ELF-1 (cell line): ENCODE measurements at regions not wholly inside any gene's neighbourhood (a gene's known extent, or its start where the extent isn't known, plus 50 kb on each side); places are given as distances from the start of the nearest gene placed in this dataset.
"Not testable (repeated sequence)": the region's sequence is repeated elsewhere in the genome, so short reads cannot be mapped to it uniquely, and the experiment has no call there.

Experiments used
- DNase-seq: peaks from one replicate; pipeline ENCODE4 v3.0.0-alpha.2; 2016; ENCODE audit warnings: low read depth, low spot score

DNA sequence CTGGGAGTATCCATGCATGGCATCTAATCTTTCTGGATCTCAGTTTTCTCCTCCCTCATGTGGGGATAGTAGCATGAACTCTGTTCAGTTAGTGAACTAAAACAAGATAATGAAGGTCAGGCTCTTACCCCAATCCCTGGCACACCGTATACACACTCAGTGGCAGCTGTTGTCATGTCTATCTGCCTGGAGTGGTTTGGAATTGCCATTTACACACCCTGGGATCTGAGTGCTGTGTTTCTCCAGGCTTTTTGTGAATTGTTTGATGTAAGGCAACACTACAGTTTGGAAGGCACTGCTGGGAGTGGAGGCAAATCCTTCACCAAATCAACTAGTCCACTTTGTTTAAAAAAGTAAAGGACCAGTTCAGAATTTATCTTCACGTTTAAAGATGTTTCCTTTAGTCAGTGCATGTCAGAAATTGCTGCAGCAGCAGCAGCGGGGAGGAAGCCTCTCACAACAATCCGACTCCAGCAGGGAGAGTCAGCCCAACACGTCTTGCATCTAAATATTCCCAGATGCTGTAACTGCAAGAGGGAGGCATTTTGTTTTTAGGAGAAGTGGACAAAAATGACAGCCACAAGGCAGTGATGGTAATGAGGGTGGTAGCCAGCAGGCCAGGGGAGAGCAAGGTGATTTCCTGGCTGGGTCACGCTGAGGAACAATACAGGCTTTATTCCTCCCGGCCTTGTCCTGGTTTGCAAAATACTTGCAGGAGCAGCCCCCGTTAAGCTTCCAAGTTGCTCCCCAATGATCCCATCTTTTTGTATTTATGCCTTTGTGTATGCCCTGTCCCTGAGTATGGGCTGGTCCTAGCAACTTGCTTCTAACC is 128.5 kb upstream of the LRIG1 start:
- DNase-seq = no peak

DNA sequence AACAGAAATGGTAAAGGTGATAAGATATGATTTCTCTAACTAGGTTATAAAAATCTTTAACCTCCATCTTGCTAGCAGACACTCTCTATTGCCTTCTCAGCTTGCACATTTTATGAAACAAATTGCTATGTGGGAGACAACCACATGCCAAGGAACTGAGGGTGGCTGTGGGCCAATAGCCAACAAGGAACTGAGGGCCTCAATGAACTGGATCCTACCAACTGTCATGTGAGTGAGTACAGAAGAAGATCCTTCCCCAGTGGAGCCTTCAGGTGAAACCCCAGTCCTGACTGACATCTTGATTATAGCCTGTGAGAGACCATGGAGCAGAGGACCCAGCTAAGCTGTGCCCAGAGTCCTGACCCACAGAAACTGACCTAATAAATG is 129.2 kb upstream of the LRIG1 start:
- DNase-seq = no peak

DNA sequence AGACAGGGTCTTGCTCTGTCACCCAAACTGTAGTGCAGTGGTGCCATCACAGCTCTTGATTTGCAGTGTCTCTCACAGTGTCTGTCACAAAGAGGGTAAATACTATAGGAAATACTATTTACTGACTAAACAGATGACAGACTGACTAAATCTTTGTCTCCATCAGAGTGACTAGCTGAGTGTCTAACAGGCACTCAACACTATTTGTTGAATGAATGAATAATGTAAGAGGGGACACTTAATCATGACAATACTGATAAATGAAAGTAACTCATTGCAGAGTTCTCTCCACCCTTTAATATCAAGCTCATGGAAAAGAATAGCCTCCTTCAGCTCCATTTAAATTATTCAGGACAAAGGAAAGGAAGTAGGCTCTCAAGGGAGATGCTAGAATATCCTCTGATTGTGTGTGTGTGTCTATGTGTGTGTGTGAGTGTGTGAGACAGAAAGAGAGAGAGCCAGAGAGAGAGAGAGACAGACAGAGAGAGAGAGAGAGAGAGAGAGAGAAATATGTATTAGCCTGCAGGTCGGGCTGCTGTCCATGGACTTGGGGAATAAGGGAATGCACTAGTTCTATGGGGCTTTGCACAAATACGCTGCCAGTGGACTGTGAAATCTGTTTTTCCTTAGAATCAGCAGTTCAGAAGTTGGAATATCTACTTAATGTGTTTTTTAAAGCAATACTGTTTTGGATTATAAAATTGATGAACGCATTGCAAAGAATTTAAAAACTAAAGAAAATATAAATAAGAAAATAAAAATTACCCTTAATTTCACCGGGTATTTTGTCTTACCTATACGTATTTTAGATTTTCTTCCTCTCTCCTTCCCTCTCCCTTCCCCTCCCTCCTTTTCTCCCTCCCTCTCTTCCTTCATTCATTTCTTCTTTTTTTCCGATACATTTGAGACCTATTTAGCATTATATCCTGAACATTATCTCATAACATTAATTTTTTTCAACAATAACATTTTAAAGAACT is 132.9 kb upstream of the LRIG1 start:
- DNase-seq = no peak

DNA sequence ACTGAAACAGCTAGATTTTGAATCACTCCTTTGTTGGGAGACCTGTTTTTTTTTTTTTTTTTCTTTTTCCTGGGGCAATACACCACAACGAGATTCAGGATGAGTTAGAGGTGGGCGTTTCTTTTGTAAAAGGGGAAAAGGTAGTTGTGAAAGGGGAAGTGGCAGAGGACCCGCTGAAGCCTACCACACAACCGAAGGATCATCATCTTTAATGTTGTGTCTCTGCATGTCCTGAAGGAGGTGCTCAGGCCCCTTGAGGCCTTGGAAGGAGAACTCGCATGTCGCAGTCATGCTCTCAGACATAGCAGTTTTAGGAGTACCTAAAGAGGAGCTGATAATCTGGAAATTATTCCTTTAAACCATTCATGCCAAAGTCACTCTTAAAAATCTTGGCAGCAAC is 137.9 kb upstream of the LRIG1 start:
- peak; percentile 77 for DNase-seq

DNA sequence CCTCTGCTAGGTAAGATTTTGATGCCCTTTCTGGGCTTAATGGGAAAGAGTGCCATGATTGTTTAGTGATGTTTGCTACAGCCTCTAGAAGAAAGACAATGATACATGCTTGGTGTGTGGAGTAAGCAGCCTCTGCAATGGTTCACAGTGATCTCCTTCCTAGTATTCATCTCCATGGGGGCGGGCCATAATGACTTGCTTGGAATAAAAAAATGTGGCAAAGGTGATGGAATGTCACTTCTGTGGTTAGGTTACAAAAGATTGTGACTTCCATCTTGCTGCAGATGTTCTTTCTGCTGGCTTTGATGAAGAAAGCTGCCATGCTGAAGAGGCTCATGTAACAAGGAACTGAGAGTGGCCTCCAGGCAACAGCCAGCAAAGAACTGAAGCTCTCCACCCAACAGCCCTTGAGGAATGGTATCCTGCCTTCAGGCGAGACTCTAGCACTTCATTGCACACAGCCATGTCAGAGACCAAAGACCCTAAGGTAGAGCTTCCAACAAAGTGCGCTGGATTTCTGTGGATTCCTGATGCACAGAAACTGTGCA is 139.1 kb upstream of the LRIG1 start:
- DNase-seq = peak; percentile 31

DNA sequence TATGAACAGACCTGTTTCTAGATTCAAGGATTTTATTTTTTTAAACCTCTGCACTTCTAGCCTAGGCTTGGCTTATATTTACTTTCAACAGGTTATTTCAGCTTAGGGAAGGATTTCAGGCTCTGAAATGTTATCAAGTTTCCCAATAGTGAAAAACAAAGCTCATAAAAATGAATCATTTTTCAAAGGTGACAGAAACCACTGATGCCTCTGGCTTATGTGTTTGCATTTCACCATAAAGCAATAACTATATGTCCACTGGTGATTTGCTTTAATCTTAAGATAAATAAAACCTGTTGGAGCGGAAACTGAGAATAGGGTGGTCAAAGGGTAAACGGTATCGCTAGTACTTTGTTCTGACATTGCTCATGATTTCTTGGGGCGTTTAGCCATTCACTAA is 141.2 kb upstream of the LRIG1 start:
- no peak for DNase-seq

DNA sequence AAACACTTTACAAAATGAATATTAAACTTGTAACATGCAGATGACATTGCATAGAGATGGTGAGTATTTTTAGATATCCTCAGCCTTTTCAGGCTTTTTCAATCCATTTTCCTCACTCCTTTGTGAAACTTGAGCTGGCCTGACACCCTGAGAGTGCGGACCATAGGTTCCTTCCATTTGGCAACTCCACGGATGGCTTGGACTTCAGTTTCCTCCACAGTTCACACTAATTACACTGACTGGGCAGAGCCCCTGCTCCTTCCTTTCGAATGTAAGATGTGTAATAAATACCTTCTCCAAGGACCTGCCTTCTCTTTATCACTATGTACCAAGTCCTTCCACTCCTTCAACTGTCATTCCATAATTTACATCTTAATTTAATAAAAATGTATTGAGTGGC is 141.7 kb upstream of the LRIG1 start:
- DNase-seq = no peak

DNA sequence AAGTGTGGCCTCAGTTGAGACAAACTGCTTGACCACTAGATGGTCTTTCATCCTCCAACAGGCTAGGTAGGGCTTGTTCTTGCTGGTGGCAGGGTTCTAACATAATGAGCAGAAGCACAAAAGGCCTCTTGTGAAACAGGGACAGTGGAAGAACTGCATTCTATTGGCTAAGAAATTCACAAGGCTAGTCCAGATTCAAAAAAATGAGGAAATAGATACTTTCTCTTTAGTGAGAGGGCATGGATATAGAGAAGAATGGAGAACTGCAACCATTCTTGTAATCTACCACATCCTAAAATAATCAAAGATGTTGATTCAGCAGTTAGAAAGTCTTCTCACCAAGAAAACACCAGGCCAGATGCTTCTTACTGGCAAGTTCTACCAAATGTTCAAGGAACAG is 143.7 kb upstream of the LRIG1 start:
- DNase-seq = no peak

DNA sequence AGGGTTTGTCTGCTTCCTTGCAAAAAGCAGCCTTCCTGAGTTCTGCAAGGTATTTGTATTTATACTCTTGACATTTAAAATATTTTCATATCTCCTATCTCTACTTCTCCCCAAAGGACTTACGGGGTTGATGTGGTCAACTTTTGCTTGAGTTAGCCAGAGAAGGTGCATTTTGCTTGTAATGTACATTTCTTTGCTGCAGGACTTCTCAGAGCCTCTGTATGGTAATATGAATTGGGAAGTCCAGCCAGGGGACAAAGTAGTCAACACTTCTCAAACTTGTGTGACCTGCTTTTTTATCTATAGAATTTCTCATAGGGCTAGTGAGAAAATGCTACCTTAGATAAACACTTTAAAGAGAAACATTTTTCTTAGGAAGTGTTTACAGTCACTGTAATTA is 148.2 kb upstream of the LRIG1 start:
- DNase-seq = no peak

DNA sequence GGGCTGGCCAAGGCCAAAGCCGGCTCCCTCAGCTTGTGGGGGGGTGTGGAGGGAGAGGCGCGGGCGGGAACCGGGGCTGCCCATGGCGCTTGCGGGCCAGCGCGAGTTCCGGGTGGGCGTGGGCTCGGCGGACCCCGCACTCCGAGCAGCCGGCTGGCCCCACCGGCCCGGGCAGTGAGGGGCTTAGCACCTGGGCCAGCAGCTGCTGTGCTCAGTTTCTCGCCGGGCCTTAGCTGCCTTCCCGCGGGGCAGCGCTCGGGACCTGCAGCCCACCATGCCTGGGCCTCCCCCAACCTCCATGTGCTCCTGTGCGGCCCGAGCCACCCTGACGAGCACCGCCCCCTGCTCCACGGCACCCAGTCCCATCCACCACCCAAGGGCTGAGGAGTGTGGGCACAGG is 150.7 kb upstream of the LRIG1 start:
- not testable (repeated sequence) for DNase-seq

DNA sequence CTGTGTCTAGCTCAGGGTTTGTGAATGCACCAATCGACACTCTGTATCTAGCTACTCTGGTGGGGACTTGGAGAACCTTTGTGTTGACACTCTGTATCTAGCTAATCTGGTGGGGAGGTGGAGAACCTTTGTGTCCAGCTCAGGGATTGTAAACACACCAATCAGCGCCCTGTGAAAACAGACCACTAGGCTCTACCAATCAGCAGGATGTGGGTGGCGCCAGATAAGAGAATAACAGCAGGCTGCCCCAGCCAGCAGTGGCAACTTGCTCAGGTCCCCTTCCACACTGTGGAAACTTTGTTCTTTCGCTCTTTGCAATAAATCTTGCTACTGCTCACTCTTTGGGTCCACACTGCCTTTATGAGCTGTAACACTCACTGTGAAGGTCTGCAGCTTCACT is 151.3 kb upstream of the LRIG1 start:
- not testable (repeated sequence) for DNase-seq

DNA sequence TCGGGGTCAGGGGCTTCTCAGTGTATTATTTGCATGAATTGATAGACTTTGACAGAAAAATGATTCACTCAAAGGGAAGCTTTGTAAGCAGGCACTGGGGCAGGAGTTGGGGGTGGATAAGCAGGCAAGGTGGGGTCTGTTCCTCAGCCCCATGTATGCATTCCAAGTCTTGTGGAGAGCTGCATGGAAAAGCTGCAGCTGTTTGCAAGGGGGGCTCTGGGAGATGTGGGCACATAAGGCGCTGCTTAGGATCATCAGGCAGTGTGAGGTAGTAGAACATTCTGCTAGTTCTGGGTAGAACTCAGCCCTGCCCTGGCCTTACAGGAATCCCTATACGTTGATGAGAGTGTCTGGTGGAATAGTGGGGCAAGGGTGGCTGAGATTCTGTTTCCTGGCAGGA is 154.2 kb upstream of the LRIG1 start:
- no peak for DNase-seq

DNA sequence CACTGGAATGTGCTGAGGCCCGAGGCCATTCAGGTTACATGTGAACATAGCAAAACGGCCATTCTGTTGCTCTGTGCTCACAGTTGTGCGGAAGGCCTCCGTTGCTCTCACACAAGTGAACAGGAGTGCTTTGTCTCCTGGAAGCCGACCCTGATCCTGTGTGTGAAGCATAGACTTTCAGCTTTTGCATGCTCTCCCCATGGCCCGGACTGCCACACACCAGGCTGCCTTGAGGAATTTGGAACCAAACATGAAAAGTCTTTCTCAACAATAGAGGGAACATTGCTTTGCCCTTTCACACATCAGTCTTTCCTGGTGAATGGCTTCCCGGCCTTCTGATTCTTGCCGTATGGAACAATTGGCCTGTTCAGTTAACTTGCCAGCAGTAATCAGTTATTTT is 154.8 kb upstream of the LRIG1 start:
- no peak for DNase-seq

DNA sequence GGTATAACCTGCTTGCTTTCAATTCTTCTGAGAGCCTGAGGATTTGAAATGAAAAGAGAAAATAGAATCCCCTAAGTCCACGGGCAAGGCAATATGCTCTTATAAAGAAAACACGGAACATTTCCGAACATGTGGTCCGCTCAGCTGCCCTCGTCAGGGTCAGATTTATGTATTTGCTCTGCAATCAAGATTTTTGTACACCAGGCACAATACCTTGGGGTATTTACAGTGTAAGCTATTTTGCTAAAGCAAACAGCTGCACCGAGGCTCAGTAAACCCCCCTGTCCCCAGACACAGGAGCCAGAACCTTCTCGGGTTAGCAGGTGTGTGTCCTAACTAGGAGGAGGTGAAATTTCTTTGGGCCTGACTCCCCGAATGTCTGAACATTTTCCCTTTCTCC is 155.8 kb upstream of the LRIG1 start:
- no peak for DNase-seq

DNA sequence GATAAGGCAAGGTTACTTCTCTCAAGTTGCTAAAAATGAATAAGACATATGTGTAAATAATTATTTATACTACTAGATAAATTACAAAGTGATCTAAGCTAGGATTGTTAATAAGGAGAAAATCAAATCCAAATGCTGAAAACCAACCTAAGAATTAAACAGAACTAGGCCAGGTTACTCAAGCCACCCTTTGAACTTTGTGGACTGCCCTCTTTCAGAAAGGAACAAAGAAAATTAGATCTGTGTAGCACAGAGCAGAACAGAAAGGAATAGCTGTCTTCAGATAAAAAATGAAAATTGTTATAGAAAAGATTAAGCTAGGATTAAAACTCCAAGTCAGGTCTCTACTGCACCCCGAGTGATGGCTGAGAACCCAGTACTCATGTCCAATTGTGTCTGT is 158.2 kb upstream of the LRIG1 start:
- no peak for DNase-seq

DNA sequence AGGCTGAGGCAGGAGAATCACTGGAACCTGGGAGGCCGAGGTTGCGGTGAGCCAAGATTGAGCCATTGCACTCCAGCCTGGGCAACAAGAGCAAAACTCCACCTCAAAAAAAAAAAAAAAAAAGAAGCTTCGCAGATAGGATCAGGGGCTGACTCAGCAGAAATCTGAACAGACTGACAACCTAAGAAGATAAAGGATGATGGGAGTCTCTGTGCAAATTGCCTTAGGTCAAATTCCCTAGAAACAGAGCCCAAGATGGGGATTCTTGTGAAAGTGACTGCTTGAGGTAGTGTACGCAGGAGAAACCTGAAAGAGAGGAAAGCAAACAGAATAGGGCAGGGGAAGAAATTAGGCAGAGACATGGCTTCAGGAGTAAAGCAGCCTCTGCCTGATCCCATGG is 160.8 kb upstream of the LRIG1 start:
- DNase-seq = peak; percentile 83

DNA sequence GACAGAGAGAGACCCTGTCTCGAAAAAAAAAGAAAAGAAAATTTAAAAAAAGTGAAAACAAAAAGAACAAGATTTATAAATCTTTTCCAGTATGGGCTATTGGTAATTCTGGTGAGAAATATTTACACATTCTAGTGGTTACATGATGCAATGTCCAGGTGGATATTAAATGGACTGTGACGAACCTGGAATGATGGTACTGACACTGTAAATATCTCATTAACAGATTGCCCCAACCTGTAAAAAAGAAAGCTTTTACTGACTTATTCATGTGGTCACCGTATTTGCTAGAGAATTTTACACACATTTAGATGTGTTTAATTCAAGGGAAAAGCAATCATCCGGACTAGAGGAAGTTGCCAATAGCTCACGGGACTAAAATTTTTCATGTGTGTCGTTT is 162.1 kb upstream of the LRIG1 start:
- DNase-seq = no peak

DNA sequence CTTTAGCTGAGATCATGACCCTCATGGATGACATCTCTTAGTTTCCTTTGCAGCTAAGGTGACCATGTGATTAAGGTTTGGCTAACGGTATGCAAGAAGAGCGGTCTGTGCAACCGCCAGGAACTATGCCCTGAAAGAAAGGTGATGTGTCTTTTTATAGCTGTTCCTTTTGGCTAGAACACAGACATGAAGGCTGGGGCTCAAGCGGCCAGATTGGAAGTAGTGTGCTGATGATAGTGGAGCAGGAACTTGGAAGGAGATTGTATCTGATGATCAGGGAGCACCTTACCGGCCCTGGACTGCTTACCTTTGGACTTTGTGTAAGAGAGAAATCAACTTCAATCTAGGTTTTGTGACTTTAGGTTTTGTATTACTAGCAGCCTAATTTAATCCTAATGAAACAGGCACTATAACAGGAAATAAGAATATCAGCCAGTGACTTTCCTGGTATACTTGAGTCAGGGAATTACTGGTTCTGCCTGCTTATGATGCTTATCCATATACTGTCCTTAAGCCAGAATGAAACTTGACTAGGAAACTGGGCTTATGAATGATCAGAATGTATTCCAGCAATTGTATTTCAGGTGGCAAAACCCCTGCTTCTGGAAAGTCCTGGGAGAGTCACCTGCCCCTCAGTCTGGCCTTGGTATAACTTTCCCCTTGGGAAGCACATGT is 164.3 kb upstream of the LRIG1 start:
- no peak for DNase-seq

DNA sequence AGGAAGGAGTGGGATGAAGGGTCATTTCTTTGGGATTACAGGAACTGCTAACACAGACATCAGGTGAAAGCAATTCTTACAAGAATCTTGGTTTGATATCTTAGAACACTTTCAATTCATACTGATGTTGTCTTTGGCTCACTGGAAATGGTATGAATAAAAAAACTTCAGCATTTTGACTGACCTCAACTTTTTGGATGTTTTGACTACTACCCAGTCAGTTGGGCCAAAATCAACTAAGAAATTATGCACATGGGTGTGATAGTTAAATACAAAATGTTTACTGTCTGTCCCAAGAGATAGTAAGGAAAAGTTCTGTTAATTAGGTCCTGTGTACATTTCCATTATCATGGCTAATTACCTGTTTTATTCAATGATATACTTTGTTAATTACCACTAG is 165.5 kb upstream of the LRIG1 start:
- no peak for DNase-seq

DNA sequence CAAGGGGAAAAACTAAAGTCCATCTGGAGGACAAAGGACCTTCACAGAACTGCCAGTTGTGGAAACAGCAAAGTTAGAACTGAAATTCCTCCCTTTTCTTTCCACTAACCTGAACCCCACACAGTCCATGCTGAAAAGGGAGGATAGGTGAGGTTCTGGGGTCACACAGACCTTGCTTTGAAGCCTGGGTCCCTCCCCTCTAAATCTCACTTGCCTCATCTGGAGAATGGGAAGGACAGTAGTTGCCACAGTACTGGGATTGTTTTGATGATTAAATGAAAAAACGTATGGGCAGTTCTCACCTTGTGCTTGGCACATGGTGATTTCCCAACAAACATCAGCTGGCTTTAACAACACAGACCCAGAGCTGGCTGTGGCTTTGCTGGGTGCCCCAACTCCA is 166.4 kb upstream of the LRIG1 start:
- DNase-seq = no peak

DNA sequence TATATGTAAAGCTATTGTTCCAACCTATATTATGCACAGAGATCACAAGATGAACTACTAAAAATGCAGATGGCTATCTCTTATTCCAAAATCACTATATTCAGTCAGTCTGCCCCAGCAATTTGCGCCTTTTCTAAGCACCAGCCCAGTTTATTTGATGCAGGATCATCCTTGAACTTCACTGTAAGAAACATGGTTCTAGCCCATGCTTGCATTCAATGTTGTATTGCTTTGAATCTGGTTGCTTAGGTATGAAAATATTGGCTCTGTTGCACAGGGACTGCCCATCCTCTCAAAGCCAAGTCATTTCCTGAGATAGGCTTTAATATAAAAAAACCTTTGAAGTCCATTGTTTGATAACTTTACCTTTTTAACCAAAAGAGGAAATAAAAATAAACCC is 170.5 kb upstream of the LRIG1 start:
- DNase-seq = no peak

DNA sequence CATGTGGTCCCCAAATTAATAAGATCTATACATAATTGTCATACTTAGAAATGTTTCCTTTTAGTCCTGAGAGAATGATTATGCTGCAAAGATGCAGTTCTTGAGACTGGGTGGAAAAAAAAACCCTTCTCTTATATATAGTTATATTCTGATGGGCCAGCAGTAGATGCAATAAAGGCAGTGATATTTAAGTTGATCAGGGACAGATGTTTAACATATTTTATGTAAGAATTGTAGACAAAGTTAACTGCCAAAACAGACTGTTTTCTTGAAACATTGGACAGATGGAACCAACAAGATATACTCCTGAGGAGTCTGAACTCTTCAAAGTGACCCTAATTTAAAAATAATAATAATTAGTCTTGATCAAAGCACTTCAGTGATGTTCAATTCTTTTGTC is 172.0 kb upstream of the LRIG1 start:
- no peak for DNase-seq
